Activated T-cell treated with anti-CD3 and anti-CD28 coated beads for 24 hours (primary cell): ENCODE measurements at regions not wholly inside any gene's neighbourhood (a gene's known extent, or its start where the extent isn't known, plus 50 kb on each side); places are given as distances from the start of the nearest gene placed in this dataset.

Source experiments
- DNase-seq: peaks from one replicate; pipeline ENCODE4 v3.0.0-alpha.2; 2020; ENCODE audit warnings: low read depth

GRCh38 chr2:8285081-8285480 lies 396.8 kb upstream of the ID2 start:
- DNase-seq = no peak

- DNase-seq = no peak
Measured at GRCh38 chr2:8285898-8286297, 396.0 kb upstream of the ID2 start.

GRCh38 chr2:8288206-8288605 lies 393.6 kb upstream of the ID2 start:
- no peak for DNase-seq

- DNase-seq = no peak
Measured at GRCh38 chr2:8289111-8289510, 392.7 kb upstream of the ID2 start.

- DNase-seq = no peak
Measured at GRCh38 chr2:8290771-8291352, 391.0 kb upstream of the ID2 start.

- peak; percentile 26 for DNase-seq
Measured at GRCh38 chr2:8296306-8296705, 385.6 kb upstream of the ID2 start.

GRCh38 chr2:8297376-8298231 lies 384.3 kb upstream of the ID2 start:
- no peak for DNase-seq

- DNase-seq = no peak
Measured at GRCh38 chr2:8298783-8299182, 383.1 kb upstream of the ID2 start.

GRCh38 chr2:8300216-8300615 lies 381.6 kb upstream of the ID2 start:
- no peak for DNase-seq

- no peak for DNase-seq
Measured at GRCh38 chr2:8300905-8301304, 381.0 kb upstream of the ID2 start.

GRCh38 chr2:8303322-8303832 lies 378.5 kb upstream of the ID2 start:
- DNase-seq = peak; percentile 50

- no peak for DNase-seq
Measured at GRCh38 chr2:8304821-8305766, 376.8 kb upstream of the ID2 start.

GRCh38 chr2:8306530-8307351 lies 375.1 kb upstream of the ID2 start:
- no peak for DNase-seq

- DNase-seq = no peak
Measured at GRCh38 chr2:8307606-8308180, 374.2 kb upstream of the ID2 start.

GRCh38 chr2:8309131-8309530 lies 372.7 kb upstream of the ID2 start:
- no peak for DNase-seq

GRCh38 chr2:8310557-8311455 lies 371.1 kb upstream of the ID2 start:
- peak; percentile 39 for DNase-seq

GRCh38 chr2:8312221-8312620 lies 369.6 kb upstream of the ID2 start:
- DNase-seq = no peak

- no peak for DNase-seq
Measured at GRCh38 chr2:8312861-8313830, 368.7 kb upstream of the ID2 start.

- no peak for DNase-seq
Measured at GRCh38 chr2:8314063-8314462, 367.8 kb upstream of the ID2 start.
